ENCODE measurements at regions not wholly inside any gene's neighbourhood (a gene's known extent, or its start where the extent isn't known, plus 50 kb on each side); places are given as distances from the start of the nearest gene placed in this dataset.

- intact Hi-C loops (cut with DNase I): no loop called here
- WGBS, 4 donors: 71 to 77% (median 74%) methylated on average over 8 of the region's 8 CpGs
Measured at GRCh38 chr1:214205053-214205452, 75.9 kb upstream of the SMYD2 start.

GRCh38 chr1:214208460-214208859, 72.5 kb upstream of the SMYD2 start:
- H3K27ac ChIP-seq: no peak overlapping the region
- no peak for DNase-seq
- no peaks in the 10 kb centered on the region for H3K9me3 ChIP-seq (replicated peaks in 1 of 3)
- no peaks in the 10 kb centered on the region for H3K36me3 ChIP-seq (replicated peaks in 1 of 2)
- no peak for TF ChIP-seq POLR2A (IDR thresholded peaks at IDR 0.05)
- no peak for TF ChIP-seq CTCF (IDR thresholded peaks at IDR 0.05)
- no peaks in the 10 kb centered on the region for H3K4me1 ChIP-seq (replicated peaks in 1 of 2)
- intact Hi-C loops (cut with DNase I): no loop called here
- WGBS, 4 donors: 79 to 88% (median 82%) methylated on average over 14 of the region's 14 CpGs
- H3K27me3 ChIP-seq: no peaks in the 10 kb centered on the region
- no peak overlapping the region for H3K4me3 ChIP-seq

More at GRCh38 chr1:214205053-214205452, 75.9 kb upstream of the SMYD2 start:
- no peak overlapping the region for H3K4me3 ChIP-seq
- no peaks in the 10 kb centered on the region for H3K27me3 ChIP-seq
- no peak for TF ChIP-seq POLR2A (IDR thresholded peaks at IDR 0.05)
- no peak for TF ChIP-seq CTCF (IDR thresholded peaks at IDR 0.05)
- no peak overlapping the region for H3K27ac ChIP-seq
- DNase-seq: no peak
- H3K4me1 ChIP-seq (replicated peaks in 1 of 2): no peaks in the 10 kb centered on the region
- H3K36me3 ChIP-seq (replicated peaks in 1 of 2): no peaks in the 10 kb centered on the region
- no peaks in the 10 kb centered on the region for H3K9me3 ChIP-seq (replicated peaks in 1 of 3)

- intact Hi-C loops (cut with DNase I): no loop called here
- H3K27ac ChIP-seq: no peak overlapping the region
- 75 to 88% (median 86%) methylated on average over 6 to 7 of the region's 7 CpGs for WGBS, 4 donors
Measured at GRCh38 chr1:214209260-214209808, 71.6 kb upstream of the SMYD2 start.

GRCh38 chr1:214213136-214213535, 67.8 kb upstream of the SMYD2 start:
- Histone ChIP-seq H3K36me3 (replicated peaks in 1 of 2) (no peaks in the 10 kb centered on the region), H3K4me3 (no peak overlapping the region), H3K4me1 (replicated peaks in 1 of 2) (peaks cover 0 to 8% of the 10 kb centered on the region in 2 donors), H3K9me3 (replicated peaks in 1 of 3) (no peaks in the 10 kb centered on the region), H3K27ac (no peak overlapping the region), H3K27me3 (no peaks in the 10 kb centered on the region)
- TF ChIP-seq CTCF (IDR thresholded peaks at IDR 0.05) (no peak), POLR2A (IDR thresholded peaks at IDR 0.05) (no peak)
- no peak for DNase-seq
- intact Hi-C loops (cut with DNase I): loop anchor here in 1 of 2 donors (10.0 kb wide), 1 partner anchor 382 kb away; no protein-coding TSS in a partner anchor
- WGBS, 4 donors: 37 to 56% (median 46%) methylated on average over 4 of the region's 4 CpGs

More at GRCh38 chr1:214209260-214209808, 71.6 kb upstream of the SMYD2 start:
- no peak overlapping the region for H3K4me3 ChIP-seq
- TF ChIP-seq POLR2A (IDR thresholded peaks at IDR 0.05) (no peak), CTCF (IDR thresholded peaks at IDR 0.05) (no peak)
- no peak for DNase-seq
- no peaks in the 10 kb centered on the region for H3K36me3 ChIP-seq (replicated peaks in 1 of 2)
- peaks cover 0 to 6% of the 10 kb centered on the region in 2 donors for H3K4me1 ChIP-seq (replicated peaks in 1 of 2)
- H3K27me3 ChIP-seq: no peaks in the 10 kb centered on the region
- no peaks in the 10 kb centered on the region for H3K9me3 ChIP-seq (replicated peaks in 1 of 3)

Data from adrenal gland (tissue), 9 donors.